HepG2 (cell line): ENCODE measurements at regions not wholly inside any gene's neighbourhood (a gene's known extent, or its start where the extent isn't known, plus 50 kb on each side); places are given as distances from the start of the nearest gene placed in this dataset.

Experiments
- ATAC-seq: fragments of 200-7000 bp; cut with Tn5 transposase; 3 replicates; pipeline ENCODE4 v1.9.1; 2020; ENCODE audit warnings: mild to moderate bottlenecking, moderate library complexity
- BruUV-seq: library from RNA; stranded (reverse); fragments of 400-500 nt; replicated peaks from 2 replicates; lab custom pipeline; 2021; lab: Mats Ljungman, UMichigan
- CTCF ChIA-PET: fragments of 300-600 bp; formaldehyde crosslinking; extraction: SDS; loops from one replicate; lab custom pipeline; 2021; ENCODE audit warnings: low total read pairs, inconsistent platforms, low intra/inter-chr PET ratio; lab: Yijun Ruan, JAX
- POLR2A ChIA-PET: fragments of 350-600 bp; sonication (Branson Sonifier 250); formaldehyde crosslinking; loops from one replicate; lab custom pipeline; 2020; ENCODE audit warnings: antibody characterized with exemption, inconsistent platforms; lab: Yijun Ruan, JAX
- DNase-seq: peaks from one replicate; pipeline ENCODE4 v3.0.0-alpha.2; 2015; ENCODE audit warnings: low spot score
- FAIRE-seq: peaks from 3 replicates; lab custom pipeline; 2011; peaks lifted over from hg19 to GRCh38; lab: Jason Lieb, UNC
- H2AFZ ChIP-seq: one replicate; pipeline ENCODE4 v1.6.1; 2011; ENCODE audit warnings: low read length, inconsistent platforms
- H3K27ac ChIP-seq: fragments of 300-600 bp; 3 replicates; pipeline ENCODE4 v1.8.0; 2011; ENCODE audit warnings: mixed run types, mild to moderate bottlenecking, mixed read lengths, low read length, inconsistent platforms; ENCODE audit not compliant: insufficient read depth; ENCODE audit errors: extremely low read length
- H3K27me3 ChIP-seq, 2 experiments: fragments of 200-600 bp in 1 of 2; 2 replicates in 1 of 2; 3 replicates in 1 of 2; pipeline versions ENCODE4 v1.6.0 to v1.8.0; 2011; ENCODE audit warnings: low read length in 2 of 2, mild to moderate bottlenecking in 2 of 2, moderate library complexity in 2 of 2, inconsistent platforms in 1 of 2; ENCODE audit not compliant: insufficient read depth in 2 of 2, control insufficient read depth in 1 of 2
- H3K36me3 ChIP-seq, 2 experiments: fragments of 200-600 bp in 1 of 2; replicated peaks in 1 of 2; 2 replicates in 1 of 2; 3 replicates in 1 of 2; pipeline versions ENCODE4 v1.5.1 to v1.8.0; 2011; ENCODE audit warnings: low read length in 2 of 2, inconsistent platforms in 1 of 2; ENCODE audit not compliant: insufficient read depth in 2 of 2, control insufficient read depth in 1 of 2
- H3K4me1 ChIP-seq: 2 replicates; pipeline ENCODE4 v1.5.1; 2012; ENCODE audit warnings: low read length, inconsistent platforms; ENCODE audit not compliant: insufficient read depth
- H3K4me2 ChIP-seq: 2 replicates; pipeline ENCODE4 v1.6.0; 2011; ENCODE audit warnings: low read depth, low read length, inconsistent platforms
- H3K4me3 ChIP-seq, 3 experiments: fragments of 200-600 bp in 1 of 3; sonication (generic), shearing (Covaris generic) in 1 of 3; replicated peaks in 1 of 3; 2 replicates each; pipeline ENCODE4 v1.5.1; 2011 to 2016; ENCODE audit warnings: low read length in 3 of 3, inconsistent platforms in 2 of 3, low read depth in 2 of 3, mild to moderate bottlenecking in 2 of 3, control low read depth in 1 of 3, mixed read lengths in 1 of 3; ENCODE audit not compliant: insufficient read depth in 1 of 3
- H3K79me2 ChIP-seq: one replicate; pipeline ENCODE4 v1.6.1; 2011; ENCODE audit warnings: low read length, inconsistent platforms; ENCODE audit not compliant: insufficient read depth
- H3K9ac ChIP-seq: 2 replicates; pipeline ENCODE4 v1.6.0; 2011; ENCODE audit warnings: mild to moderate bottlenecking, low read depth, low read length, inconsistent platforms; ENCODE audit not compliant: insufficient read depth
- H3K9me3 ChIP-seq: 2 replicates; pipeline ENCODE4 v1.5.1; 2012; ENCODE audit warnings: mild to moderate bottlenecking, low read length
- H4K20me1 ChIP-seq: 2 replicates; pipeline ENCODE4 v1.6.0; 2011; ENCODE audit warnings: inconsistent platforms, mild to moderate bottlenecking, low read length, moderate library complexity; ENCODE audit not compliant: insufficient read depth
- GPN1 ChIP-seq: sonication (generic); formaldehyde crosslinking; IDR thresholded peaks from 2 replicates; pipeline ENCODE4 v1.5.1; 2020; ENCODE audit warnings: missing genetic modification reagents, borderline replicate concordance
- JUNB ChIP-seq: sonication (generic); formaldehyde crosslinking; IDR thresholded peaks from 2 replicates; pipeline ENCODE4 v1.8.0; 2022; ENCODE audit warnings: missing genetic modification reagents, mild to moderate bottlenecking, borderline replicate concordance
- MAF1 ChIP-seq: sonication (generic); formaldehyde crosslinking; IDR thresholded peaks from 2 replicates; pipeline ENCODE4 v1.5.0; 2020; ENCODE audit warnings: missing genetic modification reagents, borderline replicate concordance
- RFX5 ChIP-seq: IDR thresholded peaks from 2 replicates; pipeline ENCODE4 v1.6.1; 2011; ENCODE audit warnings: low read depth, low read length, improper control_type of control experiment
- SMARCC2 ChIP-seq: fragments of 450-650 bp; IDR thresholded peaks from 2 replicates; pipeline ENCODE4 v1.6.1; 2017; ENCODE audit warnings: antibody characterized with exemption, mild to moderate bottlenecking
- STAG1 ChIP-seq: sonication (generic); formaldehyde crosslinking; IDR thresholded peaks from 2 replicates; pipeline ENCODE4 v1.4.0; 2020; ENCODE audit warnings: missing genetic modification reagents
- SUZ12 ChIP-seq: fragments of 150-350 bp; IDR thresholded peaks from 2 replicates; pipeline ENCODE4 v1.6.1; 2014; ENCODE audit warnings: low read depth, low read length
- TRAFD1 ChIP-seq: sonication (generic); formaldehyde crosslinking; IDR thresholded peaks from 2 replicates; pipeline ENCODE4 v1.5.1; 2020; ENCODE audit warnings: missing genetic modification reagents, mild to moderate bottlenecking, borderline replicate concordance
- YY1 ChIP-seq: IDR thresholded peaks from 2 replicates; pipeline ENCODE4 v1.6.1; 2011; ENCODE audit warnings: low read length, low read depth, moderate library complexity, mild to moderate bottlenecking; ENCODE audit not compliant: insufficient read depth, insufficient replicate concordance
- ZNF777 ChIP-seq: sonication (generic); formaldehyde crosslinking; IDR thresholded peaks from 2 replicates; pipeline ENCODE4 v1.4.0; 2020; ENCODE audit warnings: missing genetic modification reagents
- WGBS: methylation state at CpG from one replicate; pipeline ENCODE4 v1.1.6; 2017; ENCODE audit warnings: low lambda C conversion rate; 5-methylcytosine and 5-hydroxymethylcytosine counted together
- in situ Hi-C: cut with HindIII; loops from 2 replicates; pipeline ENCODE4 v1.10.0; 2017; ENCODE audit warnings: low pct_unique_long_range_greater_than_20kb; ENCODE audit not compliant: extremely low pct_ligation_motif_present
- intact Hi-C: fragments of 100-400 bp; cut with micrococcal nuclease; formaldehyde crosslinking; loops from one replicate; pipeline ENCODE4 v1.10.0; 2022; ENCODE audit not compliant: unreplicated experiment
- TF ChIP-seq, protein P1 (sequence below): sonication (generic); formaldehyde crosslinking; IDR thresholded peaks from 2 replicates; pipeline ENCODE4 v1.4.0; 2020; ENCODE audit warnings: missing genetic modification reagents
- TF ChIP-seq, protein P2 (sequence below): sonication (generic); formaldehyde crosslinking; IDR thresholded peaks from 2 replicates; pipeline ENCODE4 v1.4.0; 2020; ENCODE audit warnings: missing genetic modification reagents
- TF ChIP-seq, protein P3 (sequence below): sonication (generic); formaldehyde crosslinking; IDR thresholded peaks from 2 replicates; pipeline ENCODE4 v1.4.0; 2020; ENCODE audit warnings: missing genetic modification reagents, borderline replicate concordance

DNA sequence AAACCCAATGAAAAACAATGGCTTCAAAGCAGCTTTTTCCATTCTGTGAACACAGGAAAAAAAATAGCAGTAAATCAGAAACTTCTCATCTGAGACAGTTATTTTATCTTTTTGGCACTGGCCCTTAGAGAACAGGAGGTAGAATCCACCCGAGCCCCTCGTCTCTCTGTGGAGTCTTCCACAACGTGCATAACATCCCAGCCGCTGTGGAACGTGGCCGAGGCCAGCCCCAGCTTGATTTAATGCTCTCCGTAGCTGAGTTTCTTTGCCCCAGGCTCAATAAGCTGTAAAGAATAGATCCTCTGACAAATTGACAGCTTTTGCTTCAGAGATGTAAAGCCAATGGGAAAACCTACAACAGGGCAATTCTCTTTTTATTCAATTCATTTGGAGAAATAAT, 107.9 kb upstream of the DAP start (continued):
- no peak for TF ChIP-seq YY1
- TF ChIP-seq, protein P1, sequence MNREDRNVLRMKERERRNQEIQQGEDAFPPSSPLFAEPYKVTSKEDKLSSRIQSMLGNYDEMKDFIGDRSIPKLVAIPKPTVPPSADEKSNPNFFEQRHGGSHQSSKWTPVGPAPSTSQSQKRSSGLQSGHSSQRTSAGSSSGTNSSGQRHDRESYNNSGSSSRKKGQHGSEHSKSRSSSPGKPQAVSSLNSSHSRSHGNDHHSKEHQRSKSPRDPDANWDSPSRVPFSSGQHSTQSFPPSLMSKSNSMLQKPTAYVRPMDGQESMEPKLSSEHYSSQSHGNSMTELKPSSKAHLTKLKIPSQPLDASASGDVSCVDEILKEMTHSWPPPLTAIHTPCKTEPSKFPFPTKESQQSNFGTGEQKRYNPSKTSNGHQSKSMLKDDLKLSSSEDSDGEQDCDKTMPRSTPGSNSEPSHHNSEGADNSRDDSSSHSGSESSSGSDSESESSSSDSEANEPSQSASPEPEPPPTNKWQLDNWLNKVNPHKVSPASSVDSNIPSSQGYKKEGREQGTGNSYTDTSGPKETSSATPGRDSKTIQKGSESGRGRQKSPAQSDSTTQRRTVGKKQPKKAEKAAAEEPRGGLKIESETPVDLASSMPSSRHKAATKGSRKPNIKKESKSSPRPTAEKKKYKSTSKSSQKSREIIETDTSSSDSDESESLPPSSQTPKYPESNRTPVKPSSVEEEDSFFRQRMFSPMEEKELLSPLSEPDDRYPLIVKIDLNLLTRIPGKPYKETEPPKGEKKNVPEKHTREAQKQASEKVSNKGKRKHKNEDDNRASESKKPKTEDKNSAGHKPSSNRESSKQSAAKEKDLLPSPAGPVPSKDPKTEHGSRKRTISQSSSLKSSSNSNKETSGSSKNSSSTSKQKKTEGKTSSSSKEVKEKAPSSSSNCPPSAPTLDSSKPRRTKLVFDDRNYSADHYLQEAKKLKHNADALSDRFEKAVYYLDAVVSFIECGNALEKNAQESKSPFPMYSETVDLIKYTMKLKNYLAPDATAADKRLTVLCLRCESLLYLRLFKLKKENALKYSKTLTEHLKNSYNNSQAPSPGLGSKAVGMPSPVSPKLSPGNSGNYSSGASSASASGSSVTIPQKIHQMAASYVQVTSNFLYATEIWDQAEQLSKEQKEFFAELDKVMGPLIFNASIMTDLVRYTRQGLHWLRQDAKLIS (CRISPR knock-in tag): no peak
- no peak for TF ChIP-seq RFX5
- TF ChIP-seq, all 625 proteins: peak for 0

- CTCF ChIA-PET: no interaction called here
- no TSS peak for BruUV-seq
- in situ Hi-C loops (no loop called here), intact Hi-C loops (loop anchor here (10.0 kb wide), 1 partner anchor 177 kb away; no protein-coding TSS in a partner anchor)
- no peaks in the 10 kb centered on the region for H3K79me2 ChIP-seq
- H3K27me3 ChIP-seq: peaks cover 0 to 5% of the 10 kb centered on the region in 2 experiments; a peak in 1 of 5 replicates
- no peaks in the 10 kb centered on the region for H3K36me3 ChIP-seq
- no peaks in the 10 kb centered on the region for H3K9me3 ChIP-seq
- WGBS: 42% methylated on average over 10 of the region's 13 CpGs
- POLR2A ChIA-PET: no interaction called here
- no peak overlapping the region for H2AFZ ChIP-seq
- H3K9ac ChIP-seq: no peak overlapping the region
- H3K27ac ChIP-seq: no peak overlapping the region
- H3K4me3 ChIP-seq: no peak overlapping the region
- DNase-seq (no peak), ATAC-seq (no peak), FAIRE-seq (no peak)
- no peak overlapping the region for H3K4me2 ChIP-seq
- H4K20me1 ChIP-seq: no peaks in the 10 kb centered on the region
- no peaks in the 10 kb centered on the region for H3K4me1 ChIP-seq
- TF ChIP-seq ZNF777 (CRISPR knock-in tag) (no peak), STAG1 (no peak), JUNB (no peak), SMARCC2 (no peak), SUZ12 (no peak), GPN1 (CRISPR knock-in tag) (no peak), TRAFD1 (CRISPR knock-in tag) (no peak), MAF1 (CRISPR knock-in tag) (no peak)
- TF ChIP-seq, protein P2, sequence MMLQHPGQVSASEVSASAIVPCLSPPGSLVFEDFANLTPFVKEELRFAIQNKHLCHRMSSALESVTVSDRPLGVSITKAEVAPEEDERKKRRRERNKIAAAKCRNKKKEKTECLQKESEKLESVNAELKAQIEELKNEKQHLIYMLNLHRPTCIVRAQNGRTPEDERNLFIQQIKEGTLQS (CRISPR knock-in tag): no peak
- TF ChIP-seq, protein P3, sequence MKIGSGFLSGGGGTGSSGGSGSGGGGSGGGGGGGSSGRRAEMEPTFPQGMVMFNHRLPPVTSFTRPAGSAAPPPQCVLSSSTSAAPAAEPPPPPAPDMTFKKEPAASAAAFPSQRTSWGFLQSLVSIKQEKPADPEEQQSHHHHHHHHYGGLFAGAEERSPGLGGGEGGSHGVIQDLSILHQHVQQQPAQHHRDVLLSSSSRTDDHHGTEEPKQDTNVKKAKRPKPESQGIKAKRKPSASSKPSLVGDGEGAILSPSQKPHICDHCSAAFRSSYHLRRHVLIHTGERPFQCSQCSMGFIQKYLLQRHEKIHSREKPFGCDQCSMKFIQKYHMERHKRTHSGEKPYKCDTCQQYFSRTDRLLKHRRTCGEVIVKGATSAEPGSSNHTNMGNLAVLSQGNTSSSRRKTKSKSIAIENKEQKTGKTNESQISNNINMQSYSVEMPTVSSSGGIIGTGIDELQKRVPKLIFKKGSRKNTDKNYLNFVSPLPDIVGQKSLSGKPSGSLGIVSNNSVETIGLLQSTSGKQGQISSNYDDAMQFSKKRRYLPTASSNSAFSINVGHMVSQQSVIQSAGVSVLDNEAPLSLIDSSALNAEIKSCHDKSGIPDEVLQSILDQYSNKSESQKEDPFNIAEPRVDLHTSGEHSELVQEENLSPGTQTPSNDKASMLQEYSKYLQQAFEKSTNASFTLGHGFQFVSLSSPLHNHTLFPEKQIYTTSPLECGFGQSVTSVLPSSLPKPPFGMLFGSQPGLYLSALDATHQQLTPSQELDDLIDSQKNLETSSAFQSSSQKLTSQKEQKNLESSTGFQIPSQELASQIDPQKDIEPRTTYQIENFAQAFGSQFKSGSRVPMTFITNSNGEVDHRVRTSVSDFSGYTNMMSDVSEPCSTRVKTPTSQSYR: no peak
Observed at GRCh38 chr5:10867389-10868303, 106.6 kb upstream of the DAP start.
